H9 (cell line): ENCODE measurements at regions not wholly inside any gene's neighbourhood (a gene's known extent, or its start where the extent isn't known, plus 50 kb on each side); places are given as distances from the start of the nearest gene placed in this dataset.

ENCODE experiments used
- DNase-seq: peaks from one replicate; pipeline ENCODE4 v3.0.0-alpha.2; 2017
- H2AFZ ChIP-seq: one replicate; pipeline ENCODE4 v1.6.1; 2013; ENCODE audit warnings: mild to moderate bottlenecking, low read length, control low read depth, moderate library complexity
- H2AK5ac ChIP-seq: 2 replicates; pipeline ENCODE4 v1.6.1; 2013; ENCODE audit warnings: low read length, control low read depth, mixed read lengths; ENCODE audit not compliant: insufficient read length
- H2BK120ac ChIP-seq: one replicate; pipeline ENCODE4 v1.6.1; 2013; ENCODE audit warnings: low read depth, mild to moderate bottlenecking, low read length, control low read depth, inconsistent platforms; ENCODE audit not compliant: poor library complexity, severe bottlenecking
- H2BK12ac ChIP-seq: 2 replicates; pipeline ENCODE4 v1.6.1; 2013; ENCODE audit warnings: low read length, control low read depth, mixed read lengths, low read depth; ENCODE audit not compliant: insufficient read length
- H2BK15ac ChIP-seq: 2 replicates; pipeline ENCODE4 v1.6.1; 2013; ENCODE audit warnings: low read depth, low read length, control low read depth
- H2BK20ac ChIP-seq: one replicate; pipeline ENCODE4 v1.6.1; 2013; ENCODE audit warnings: low read depth, mild to moderate bottlenecking, low read length, control low read depth, inconsistent platforms; ENCODE audit not compliant: poor library complexity, severe bottlenecking
- H2BK5ac ChIP-seq: 2 replicates; pipeline ENCODE4 v1.6.1; 2013; ENCODE audit warnings: low read length, control low read depth, mixed read lengths; ENCODE audit not compliant: insufficient read length
- H3K14ac ChIP-seq: 2 replicates; pipeline ENCODE4 v1.6.1; 2013; ENCODE audit warnings: low read length, control low read depth; ENCODE audit not compliant: insufficient read depth
- H3K18ac ChIP-seq: 2 replicates; pipeline ENCODE4 v1.6.1; 2013; ENCODE audit warnings: low read depth, mild to moderate bottlenecking, mixed read lengths, low read length, control low read depth; ENCODE audit not compliant: insufficient read length
- H3K23ac ChIP-seq: 2 replicates; pipeline ENCODE4 v1.6.1; 2013; ENCODE audit warnings: low read length, control low read depth, mixed read lengths, low read depth; ENCODE audit not compliant: insufficient read length
- H3K23me2 ChIP-seq: 2 replicates; pipeline ENCODE4 v1.6.1; 2013; ENCODE audit warnings: low read depth, mild to moderate bottlenecking, mixed read lengths, low read length, control low read depth; ENCODE audit not compliant: insufficient read length, poor library complexity, severe bottlenecking
- H3K27ac ChIP-seq: 2 replicates; pipeline ENCODE4 v1.5.1; 2013; ENCODE audit warnings: low read length, control low read depth, mixed read lengths, low read depth; ENCODE audit not compliant: insufficient read length
- H3K27me3 ChIP-seq: 2 replicates; pipeline ENCODE4 v1.6.1; 2013; ENCODE audit warnings: low read length, control low read depth, inconsistent platforms; ENCODE audit not compliant: insufficient read depth
- H3K4ac ChIP-seq: 2 replicates; pipeline ENCODE4 v1.6.1; 2013; ENCODE audit warnings: low read depth, mild to moderate bottlenecking, control low read depth, inconsistent platforms, low read length, moderate library complexity
- H3K4me1 ChIP-seq: 2 replicates; pipeline ENCODE4 v1.6.1; 2013; ENCODE audit warnings: low read length, control low read depth, inconsistent platforms; ENCODE audit not compliant: insufficient read depth
- H3K4me2 ChIP-seq: 2 replicates; pipeline ENCODE4 v1.6.1; 2013; ENCODE audit warnings: low read length, control low read depth, mixed read lengths; ENCODE audit not compliant: insufficient read length, insufficient read depth
- H3K56ac ChIP-seq: 2 replicates; pipeline ENCODE4 v1.6.1; 2013; ENCODE audit warnings: low read depth, mild to moderate bottlenecking, mixed read lengths, low read length, control low read depth; ENCODE audit not compliant: insufficient read length
- H3K79me1 ChIP-seq: 2 replicates; pipeline ENCODE4 v1.6.1; 2013; ENCODE audit warnings: low read depth, mild to moderate bottlenecking, moderate library complexity, low read length, control low read depth, inconsistent platforms; ENCODE audit not compliant: insufficient read depth, poor library complexity, severe bottlenecking
- H3K79me2 ChIP-seq: 2 replicates; pipeline ENCODE4 v1.6.1; 2013; ENCODE audit warnings: low read length, control low read depth, inconsistent platforms; ENCODE audit not compliant: insufficient read depth
- H3K9ac ChIP-seq: 2 replicates; pipeline ENCODE4 v1.6.1; 2013; ENCODE audit warnings: low read length, control low read depth, mixed read lengths; ENCODE audit not compliant: insufficient read length; ENCODE audit errors: extremely low read depth
- H3K9me3 ChIP-seq: one replicate; pipeline ENCODE4 v1.6.1; 2013; ENCODE audit warnings: low read depth, low read length, inconsistent platforms; ENCODE audit not compliant: control insufficient read depth
- H3T11ph ChIP-seq: one replicate; pipeline ENCODE4 v1.6.1; 2013; ENCODE audit warnings: mild to moderate bottlenecking, low read length, control low read depth, inconsistent platforms
- H4K20me1 ChIP-seq: one replicate; pipeline ENCODE4 v1.6.1; 2013; ENCODE audit not compliant: control insufficient read depth, insufficient read length, insufficient read depth
- H4K5ac ChIP-seq: 2 replicates; pipeline ENCODE4 v1.6.1; 2013; ENCODE audit warnings: low read depth, mild to moderate bottlenecking, mixed read lengths, low read length, control low read depth; ENCODE audit not compliant: insufficient read length
- H4K8ac ChIP-seq: replicated peaks from 2 replicates; pipeline ENCODE4 v1.6.1; 2013; ENCODE audit warnings: low read length, control low read depth, mixed read lengths, low read depth; ENCODE audit not compliant: insufficient read length
- H4K91ac ChIP-seq: 2 replicates; pipeline ENCODE4 v1.6.1; 2013; ENCODE audit warnings: low read depth, mild to moderate bottlenecking, moderate library complexity, mixed read lengths, low read length, control low read depth; ENCODE audit not compliant: insufficient read length
- H3K27ac Mint-ChIP-seq, 3 experiments: 2 replicates in 2 of 3; 3 replicates in 1 of 3; pipeline ENCODE4 v1.8.0; 2020 to 2021; ENCODE audit warnings: mixed read lengths in 3 of 3, mild to moderate bottlenecking in 1 of 3, moderate library complexity in 1 of 3
- H3K27me3 Mint-ChIP-seq: 2 replicates; pipeline ENCODE4 v1.8.0; 2021; ENCODE audit warnings: low read depth, mild to moderate bottlenecking, moderate library complexity, mixed read lengths
- H3K36me3 Mint-ChIP-seq, 3 experiments: 2 replicates in 2 of 3; 3 replicates in 1 of 3; pipeline ENCODE4 v1.8.0; 2020 to 2021; ENCODE audit warnings: low read depth in 3 of 3, mixed read lengths in 3 of 3; ENCODE audit not compliant: insufficient read depth in 1 of 3
- H3K4me1 Mint-ChIP-seq, 2 experiments: 2 replicates each; pipeline ENCODE4 v1.8.0; 2020; ENCODE audit warnings: mixed read lengths in 2 of 2
- H3K4me3 Mint-ChIP-seq, 2 experiments: 2 replicates in 1 of 2; 3 replicates in 1 of 2; pipeline ENCODE4 v1.8.0; 2020 to 2021; ENCODE audit warnings: mild to moderate bottlenecking in 2 of 2, mixed read lengths in 2 of 2, moderate library complexity in 1 of 2
- H3K9me3 Mint-ChIP-seq, 2 experiments: 2 replicates in 1 of 2; 3 replicates in 1 of 2; pipeline ENCODE4 v1.8.0; 2020; ENCODE audit warnings: mild to moderate bottlenecking in 2 of 2, mixed read lengths in 2 of 2, moderate library complexity in 1 of 2
- CTCF ChIP-seq: fragments of 200-600 bp; sonication (generic); conservative IDR thresholded peaks from 3 replicates; pipeline ENCODE4 v1.8.0; 2021; ENCODE audit warnings: antibody characterized with exemption, mild to moderate bottlenecking
- WGBS: extraction: QIAGEN DNeasy Blood & Tissue Kit; methylation state at CpG from one replicate; pipeline ENCODE4 v1.1.7; 2013; ENCODE audit warnings: missing lambda C conversion rate, low lambda C conversion rate, mixed read lengths; ENCODE audit not compliant: insufficient read length; ENCODE audit errors: extremely low coverage; 5-methylcytosine and 5-hydroxymethylcytosine counted together

GRCh38 chr7:27351137-27351536 lies 108.5 kb downstream of the EVX1 start:
- Histone ChIP-seq H3K79me1 (no peaks in the 10 kb centered on the region), H3K27ac (no peak overlapping the region), H2AK5ac (no peak overlapping the region), H3K23me2 (no peaks in the 10 kb centered on the region), H2BK5ac (no peak overlapping the region), H3K4me2 (no peak overlapping the region), H2BK12ac (no peak overlapping the region), H3K79me2 (no peaks in the 10 kb centered on the region), H3K23ac (no peak overlapping the region), H2BK20ac (no peak overlapping the region), H3K4me1 (no peaks in the 10 kb centered on the region), H4K91ac (no peak overlapping the region), H2BK120ac (no peak overlapping the region), H3K56ac (no peak overlapping the region), H2BK15ac (no peak overlapping the region), H3K4ac (no peak overlapping the region), H3T11ph (no peak overlapping the region), H3K18ac (no peak overlapping the region), H4K20me1 (no peaks in the 10 kb centered on the region), H3K9ac (no peak overlapping the region), H3K14ac (no peak overlapping the region), H4K5ac (no peak overlapping the region), H4K8ac (no peak overlapping the region), H3K27me3 (no peaks in the 10 kb centered on the region), H3K9me3 (no peaks in the 10 kb centered on the region), H2AFZ (no peak overlapping the region)
- H3K9me3 Mint-ChIP-seq = no peaks in the 10 kb centered on the region
- no CpG with 5 or more reads among the region's 5 CpGs for WGBS
- peaks cover 2% of the 10 kb centered on the region; the same call in 1 of the 2 replicates for H3K27me3 Mint-ChIP-seq
- H3K36me3 Mint-ChIP-seq = no peaks in the 10 kb centered on the region
- DNase-seq = no peak
- peaks cover 0 to 11% of the 10 kb centered on the region in 2 experiments; a peak in 1 of 4 replicates for H3K4me1 Mint-ChIP-seq
- no peak overlapping the region for H3K4me3 Mint-ChIP-seq
- TF ChIP-seq CTCF = no peak
- H3K27ac Mint-ChIP-seq = no peak overlapping the region
